NB4 (cell line): ENCODE measurements at regions not wholly inside any gene's neighbourhood (a gene's known extent, or its start where the extent isn't known, plus 50 kb on each side); places are given as distances from the start of the nearest gene placed in this dataset.

Source experiments
- CTCF ChIP-seq: IDR thresholded peaks from one replicate; pipeline ENCODE4 v1.5.1; 2012; ENCODE audit warnings: low read depth, low read length
- MAX ChIP-seq: IDR thresholded peaks from 2 replicates; pipeline ENCODE4 v1.6.1; 2011; ENCODE audit warnings: low read depth, low read length

- no peak for TF ChIP-seq CTCF
- no peak for TF ChIP-seq MAX
These were observed 898.3 kb upstream of the ADGRB3 start for GRCh38 chr6:67736816-67737215.
